SK-N-MC (cell line): ENCODE measurements at regions not wholly inside any gene's neighbourhood (a gene's known extent, or its start where the extent isn't known, plus 50 kb on each side); places are given as distances from the start of the nearest gene placed in this dataset.

ENCODE experiments used
- DNase-seq: peaks from one replicate; pipeline ENCODE4 v3.0.0-alpha.2; 2011; ENCODE audit warnings: low read depth, low spot score
- H3K27ac ChIP-seq: fragments of 200-600 bp; sonication (generic); 2 replicates; pipeline ENCODE4 v1.5.1; 2016; ENCODE audit warnings: mixed run types
- H3K36me3 ChIP-seq: fragments of 200-600 bp; sonication (generic); 2 replicates; pipeline ENCODE4 v1.6.1; 2017; ENCODE audit warnings: antibody characterized with exemption, low read length, mixed read lengths; ENCODE audit not compliant: insufficient read depth
- H3K4me3 ChIP-seq: fragments of 200-600 bp; sonication (generic); 2 replicates; pipeline ENCODE4 v1.5.1; 2016
- H3K9ac ChIP-seq: fragments of 200-600 bp; sonication (generic); 2 replicates; pipeline ENCODE4 v1.8.0; 2017; ENCODE audit warnings: mixed run types, mixed read lengths; ENCODE audit not compliant: insufficient read length
- H3K9me3 ChIP-seq: fragments of 200-600 bp; sonication (generic); 2 replicates; pipeline ENCODE4 v1.6.1; 2017; ENCODE audit warnings: low read depth, mild to moderate bottlenecking, antibody characterized with exemption, low read length, moderate library complexity, mixed read lengths
- EZH2 ChIP-seq: fragments of 200-600 bp; sonication (generic); IDR thresholded peaks from one replicate; pipeline ENCODE4 v1.6.1; 2017; ENCODE audit warnings: antibody characterized with exemption
- FOXP2 ChIP-seq: optimal IDR thresholded peaks from 2 replicates; pipeline ENCODE3; 2011; ENCODE audit warnings: mild to moderate bottlenecking, moderate library complexity; ENCODE audit not compliant: insufficient read depth; ENCODE audit errors: extremely low read length, control extremely low read depth
- POLR2AphosphoS5 ChIP-seq: IDR thresholded peaks from 2 replicates; pipeline ENCODE4 v1.6.1; 2012; ENCODE audit warnings: mild to moderate bottlenecking, low read depth, low read length, borderline replicate concordance

- Histone ChIP-seq H3K4me3 (no peak overlapping the region), H3K9ac (peak overlapping the region; percentile 29), H3K9me3 (no peaks in the 10 kb centered on the region), H3K36me3 (no peaks in the 10 kb centered on the region), H3K27ac (no peak overlapping the region)
- TF ChIP-seq EZH2: no peak
- TF ChIP-seq FOXP2: no peak
- no peak for TF ChIP-seq POLR2AphosphoS5
- no peak for DNase-seq
Observed at GRCh38 chr1:234962340-234962989, 166.2 kb downstream of the TOMM20 start.

- no peak for DNase-seq
- Histone ChIP-seq H3K4me3 (no peak overlapping the region), H3K27ac (no peak overlapping the region), H3K36me3 (no peaks in the 10 kb centered on the region), H3K9ac (no peak overlapping the region), H3K9me3 (no peaks in the 10 kb centered on the region)
- TF ChIP-seq POLR2AphosphoS5 (no peak), EZH2 (no peak), FOXP2 (no peak)
Observed at GRCh38 chr1:234961456-234962339, 166.9 kb downstream of the TOMM20 start.

- H3K27ac ChIP-seq: no peak overlapping the region
- TF ChIP-seq EZH2 (no peak), POLR2AphosphoS5 (no peak), FOXP2 (no peak)
- H3K36me3 ChIP-seq: no peaks in the 10 kb centered on the region
- DNase-seq: no peak
- H3K9me3 ChIP-seq: no peaks in the 10 kb centered on the region
- H3K4me3 ChIP-seq: no peak overlapping the region
- no peak overlapping the region for H3K9ac ChIP-seq
Observed at GRCh38 chr1:234960722-234961455, 167.7 kb downstream of the TOMM20 start.

- no peaks in the 10 kb centered on the region for H3K9me3 ChIP-seq
- DNase-seq: no peak
- H3K4me3 ChIP-seq: no peak overlapping the region
- no peaks in the 10 kb centered on the region for H3K36me3 ChIP-seq
- no peak overlapping the region for H3K27ac ChIP-seq
- peak overlapping the region; percentile 20 for H3K9ac ChIP-seq
- no peak for TF ChIP-seq FOXP2
- TF ChIP-seq POLR2AphosphoS5: no peak
- TF ChIP-seq EZH2: no peak
Observed at GRCh38 chr1:234958706-234959657, 169.7 kb downstream of the TOMM20 start.

- TF ChIP-seq EZH2: no peak
- Histone ChIP-seq H3K36me3 (no peaks in the 10 kb centered on the region), H3K4me3 (no peak overlapping the region), H3K9me3 (no peaks in the 10 kb centered on the region), H3K9ac (peak overlapping the region; percentile 29), H3K27ac (peak overlapping the region; percentile 37)
- DNase-seq: no peak
Observed at GRCh38 chr1:234958066-234958705, 170.5 kb downstream of the TOMM20 start.

GRCh38 chr1:234957330-234958065 is 171.1 kb downstream of the TOMM20 start:
- H3K27ac ChIP-seq: peak overlapping the region; percentile 37
- no peaks in the 10 kb centered on the region for H3K36me3 ChIP-seq
- H3K4me3 ChIP-seq: no peak overlapping the region; the same call in 1 of the 2 replicates
- DNase-seq: no peak
- H3K9ac ChIP-seq: peak overlapping the region; percentile 43
- no peaks in the 10 kb centered on the region for H3K9me3 ChIP-seq
- TF ChIP-seq FOXP2 (no peak), EZH2 (no peak), POLR2AphosphoS5 (no peak)

GRCh38 chr1:234956821-234957329 is 171.8 kb downstream of the TOMM20 start:
- Histone ChIP-seq H3K9ac (peak overlapping the region; percentile 43), H3K36me3 (no peaks in the 10 kb centered on the region), H3K27ac (peak overlapping the region; percentile 37; the same call in 1 of the 2 replicates), H3K4me3 (no peak overlapping the region), H3K9me3 (no peaks in the 10 kb centered on the region)
- DNase-seq: no peak
- no peak for TF ChIP-seq FOXP2
- TF ChIP-seq EZH2: no peak
- no peak for TF ChIP-seq POLR2AphosphoS5
